Loucy (cell line): ENCODE measurements at regions not wholly inside any gene's neighbourhood (a gene's known extent, or its start where the extent isn't known, plus 50 kb on each side); places are given as distances from the start of the nearest gene placed in this dataset.

ENCODE experiments used
- EZH2phosphoT487 ChIP-seq: fragments of 200-600 bp; IDR thresholded peaks from 2 replicates; pipeline ENCODE4 v1.6.1; 2018; ENCODE audit warnings: antibody characterized with exemption, mild to moderate bottlenecking, moderate library complexity, borderline replicate concordance
- TF ChIP-seq, protein P1 (sequence below): fragments of 200-600 bp; sonication (generic); conservative IDR thresholded peaks from 2 replicates; pipeline ENCODE4 v1.5.1; 2014; ENCODE audit warnings: mild to moderate bottlenecking, antibody characterized with exemption, low read length

DNA sequence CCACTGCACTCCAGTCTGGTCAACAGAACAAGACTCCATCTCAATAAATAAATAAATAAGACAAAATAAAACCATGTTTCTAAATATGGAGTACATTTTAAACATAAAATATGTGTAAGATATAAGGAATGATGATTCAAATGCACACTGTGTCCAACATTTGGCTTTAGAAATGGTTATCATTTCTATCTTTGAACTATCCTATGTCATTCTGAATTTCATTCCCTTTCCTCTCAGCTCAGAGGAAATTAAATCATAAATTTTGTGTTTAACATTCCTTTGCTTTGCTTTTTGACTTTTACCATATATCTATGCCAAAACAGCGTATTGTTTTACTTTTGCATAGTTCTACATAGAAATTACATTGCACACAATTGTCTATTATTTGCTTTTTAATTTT lies 130.9 kb downstream of the GNAT3 start:
- TF ChIP-seq, protein P1, sequence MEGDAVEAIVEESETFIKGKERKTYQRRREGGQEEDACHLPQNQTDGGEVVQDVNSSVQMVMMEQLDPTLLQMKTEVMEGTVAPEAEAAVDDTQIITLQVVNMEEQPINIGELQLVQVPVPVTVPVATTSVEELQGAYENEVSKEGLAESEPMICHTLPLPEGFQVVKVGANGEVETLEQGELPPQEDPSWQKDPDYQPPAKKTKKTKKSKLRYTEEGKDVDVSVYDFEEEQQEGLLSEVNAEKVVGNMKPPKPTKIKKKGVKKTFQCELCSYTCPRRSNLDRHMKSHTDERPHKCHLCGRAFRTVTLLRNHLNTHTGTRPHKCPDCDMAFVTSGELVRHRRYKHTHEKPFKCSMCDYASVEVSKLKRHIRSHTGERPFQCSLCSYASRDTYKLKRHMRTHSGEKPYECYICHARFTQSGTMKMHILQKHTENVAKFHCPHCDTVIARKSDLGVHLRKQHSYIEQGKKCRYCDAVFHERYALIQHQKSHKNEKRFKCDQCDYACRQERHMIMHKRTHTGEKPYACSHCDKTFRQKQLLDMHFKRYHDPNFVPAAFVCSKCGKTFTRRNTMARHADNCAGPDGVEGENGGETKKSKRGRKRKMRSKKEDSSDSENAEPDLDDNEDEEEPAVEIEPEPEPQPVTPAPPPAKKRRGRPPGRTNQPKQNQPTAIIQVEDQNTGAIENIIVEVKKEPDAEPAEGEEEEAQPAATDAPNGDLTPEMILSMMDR = no peak
- no peak for TF ChIP-seq EZH2phosphoT487
